ENCODE measurements at regions not wholly inside any gene's neighbourhood (a gene's known extent, or its start where the extent isn't known, plus 50 kb on each side); places are given as distances from the start of the nearest gene placed in this dataset.

DNA sequence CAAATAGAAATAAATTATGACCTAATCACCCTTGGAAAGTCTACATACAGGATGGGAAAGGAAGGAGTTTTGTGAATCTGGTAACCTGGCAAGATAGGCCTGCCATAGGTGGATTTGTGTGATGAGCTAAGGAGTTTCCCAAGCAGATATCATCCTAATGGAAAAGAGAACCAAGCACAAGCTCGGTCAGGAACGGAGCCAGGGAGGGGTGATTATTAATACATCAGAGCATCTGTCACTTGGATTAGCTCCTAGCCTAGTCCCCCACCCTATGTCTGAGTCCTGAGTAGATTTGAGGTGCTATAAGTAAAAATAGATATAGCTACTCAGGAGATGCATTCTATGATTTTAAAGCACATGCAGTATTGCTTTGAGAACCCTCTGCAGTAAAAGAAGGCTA is 57.3 kb upstream of the SMARCA2 start:
- H3K4me1 Mint-ChIP-seq = peaks cover 59% of the 10 kb centered on the region
- peak overlapping the region in 2 of 3 experiments; percentile 30 to 45 for H3K27ac Mint-ChIP-seq

DNA sequence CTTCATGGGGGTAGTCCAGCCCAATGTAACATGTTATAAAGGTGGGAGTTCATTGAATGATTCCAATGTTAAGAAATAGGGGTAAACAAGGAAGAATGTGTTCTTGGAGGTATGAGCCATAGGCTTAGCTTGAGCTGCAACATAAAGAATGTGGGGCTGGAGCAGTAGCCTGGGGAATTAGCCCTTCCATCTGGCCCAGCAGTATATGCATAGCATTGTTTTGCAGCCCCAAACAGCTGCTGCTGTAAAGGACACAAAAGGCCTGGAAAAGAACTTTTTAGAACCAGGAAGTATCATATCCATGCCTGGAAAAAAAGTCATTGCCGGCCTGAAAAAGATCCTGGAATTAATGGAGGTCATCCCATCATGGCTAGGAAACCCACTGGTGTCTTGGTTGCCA is 55.8 kb upstream of the SMARCA2 start:
- Mint-ChIP-seq H3K27me3 (ENCODE audit: low read depth) (no peaks in the 10 kb centered on the region), H3K4me3 (no peak overlapping the region), H3K36me3 (ENCODE audit: low read depth) (no peaks in the 10 kb centered on the region), H3K27ac (no peak overlapping the region), H3K4me1 (peaks cover 58% of the 10 kb centered on the region), H3K9me3 (no peaks in the 10 kb centered on the region)
- TF ChIP-seq, protein P1, sequence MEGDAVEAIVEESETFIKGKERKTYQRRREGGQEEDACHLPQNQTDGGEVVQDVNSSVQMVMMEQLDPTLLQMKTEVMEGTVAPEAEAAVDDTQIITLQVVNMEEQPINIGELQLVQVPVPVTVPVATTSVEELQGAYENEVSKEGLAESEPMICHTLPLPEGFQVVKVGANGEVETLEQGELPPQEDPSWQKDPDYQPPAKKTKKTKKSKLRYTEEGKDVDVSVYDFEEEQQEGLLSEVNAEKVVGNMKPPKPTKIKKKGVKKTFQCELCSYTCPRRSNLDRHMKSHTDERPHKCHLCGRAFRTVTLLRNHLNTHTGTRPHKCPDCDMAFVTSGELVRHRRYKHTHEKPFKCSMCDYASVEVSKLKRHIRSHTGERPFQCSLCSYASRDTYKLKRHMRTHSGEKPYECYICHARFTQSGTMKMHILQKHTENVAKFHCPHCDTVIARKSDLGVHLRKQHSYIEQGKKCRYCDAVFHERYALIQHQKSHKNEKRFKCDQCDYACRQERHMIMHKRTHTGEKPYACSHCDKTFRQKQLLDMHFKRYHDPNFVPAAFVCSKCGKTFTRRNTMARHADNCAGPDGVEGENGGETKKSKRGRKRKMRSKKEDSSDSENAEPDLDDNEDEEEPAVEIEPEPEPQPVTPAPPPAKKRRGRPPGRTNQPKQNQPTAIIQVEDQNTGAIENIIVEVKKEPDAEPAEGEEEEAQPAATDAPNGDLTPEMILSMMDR (IDR thresholded peaks at IDR 0.05; ENCODE audit: unreplicated experiment in 3 of 3) = no peak

More for the DNA sequence above, 57.3 kb upstream of the SMARCA2 start:
- Mint-ChIP-seq H3K27me3 (ENCODE audit: low read depth) (no peaks in the 10 kb centered on the region), H3K9me3 (no peaks in the 10 kb centered on the region), H3K36me3 (ENCODE audit: low read depth) (no peaks in the 10 kb centered on the region), H3K4me3 (no peak overlapping the region)
- TF ChIP-seq, protein P1 (IDR thresholded peaks at IDR 0.05; ENCODE audit: unreplicated experiment in 3 of 3) = no peak

DNA sequence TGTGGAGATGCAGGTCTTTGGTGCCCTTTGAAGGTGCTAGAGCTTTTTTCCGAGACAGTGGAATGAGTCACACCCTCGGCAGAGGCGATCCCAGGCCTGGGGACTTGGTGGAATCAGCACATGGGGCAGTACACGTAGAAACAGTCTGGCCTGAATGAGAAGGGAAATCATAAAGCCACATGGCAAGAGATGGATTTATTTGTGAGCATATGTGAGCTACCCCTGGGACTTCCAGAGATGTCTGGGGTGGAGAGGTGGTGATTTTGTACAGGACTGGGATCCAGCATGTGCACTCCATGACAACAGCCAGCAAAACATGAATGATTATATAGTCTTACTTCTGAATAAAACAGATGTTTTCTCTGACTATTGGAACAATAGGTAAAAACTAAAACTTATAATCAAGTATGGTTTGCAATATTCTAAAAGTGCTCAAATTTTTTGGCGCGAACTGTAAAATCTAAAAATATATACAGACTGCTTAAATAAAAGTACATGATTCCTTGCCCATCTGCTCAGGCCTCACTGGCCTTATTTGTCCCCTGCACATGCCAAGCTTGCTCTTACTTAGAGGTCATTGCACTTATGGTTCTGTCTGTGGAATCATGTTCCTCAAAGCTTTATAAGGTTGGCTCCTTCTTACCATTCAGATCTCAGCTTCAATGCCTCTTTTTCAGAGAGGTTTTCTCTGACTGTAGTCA is 54.7 kb upstream of the SMARCA2 start:
- Mint-ChIP-seq H3K27ac (peak overlapping the region; percentile 16 to 92 (median 73)), H3K4me3 (no peak overlapping the region), H3K36me3 (ENCODE audit: low read depth) (no peaks in the 10 kb centered on the region), H3K9me3 (no peaks in the 10 kb centered on the region), H3K4me1 (peaks cover 58% of the 10 kb centered on the region), H3K27me3 (ENCODE audit: low read depth) (no peaks in the 10 kb centered on the region)
- TF ChIP-seq, protein P1 (IDR thresholded peaks at IDR 0.05; ENCODE audit: unreplicated experiment in 3 of 3) = no peak

DNA sequence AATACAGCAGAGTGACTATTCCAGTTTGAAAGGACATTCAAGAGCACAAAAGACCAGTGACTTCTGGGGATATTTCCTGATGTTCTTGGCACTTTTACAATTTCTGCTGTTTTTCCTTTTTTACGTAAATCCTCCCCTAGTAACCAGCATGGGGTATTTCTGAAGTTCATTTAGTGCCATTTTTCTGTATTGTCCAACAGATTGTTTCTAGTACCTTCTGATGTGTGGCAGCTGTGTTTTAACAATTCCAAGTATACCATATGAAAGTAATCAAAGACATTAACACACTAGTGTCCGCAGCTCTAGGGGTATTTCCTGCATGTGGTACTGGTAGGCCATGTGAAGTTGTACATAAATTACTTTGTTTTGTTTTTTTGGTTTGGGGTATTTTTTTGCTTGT is 53.0 kb upstream of the SMARCA2 start:
- Mint-ChIP-seq H3K36me3 (ENCODE audit: low read depth) (no peaks in the 10 kb centered on the region), H3K4me3 (peak overlapping the region in 1 of 3 experiments; percentile 19), H3K27me3 (ENCODE audit: low read depth) (no peaks in the 10 kb centered on the region), H3K27ac (peak overlapping the region; percentile 85 to 92 (median 89)), H3K9me3 (no peaks in the 10 kb centered on the region), H3K4me1 (peaks cover 58% of the 10 kb centered on the region)
- TF ChIP-seq, protein P1 (IDR thresholded peaks at IDR 0.05; ENCODE audit: unreplicated experiment in 3 of 3) = no peak

DNA sequence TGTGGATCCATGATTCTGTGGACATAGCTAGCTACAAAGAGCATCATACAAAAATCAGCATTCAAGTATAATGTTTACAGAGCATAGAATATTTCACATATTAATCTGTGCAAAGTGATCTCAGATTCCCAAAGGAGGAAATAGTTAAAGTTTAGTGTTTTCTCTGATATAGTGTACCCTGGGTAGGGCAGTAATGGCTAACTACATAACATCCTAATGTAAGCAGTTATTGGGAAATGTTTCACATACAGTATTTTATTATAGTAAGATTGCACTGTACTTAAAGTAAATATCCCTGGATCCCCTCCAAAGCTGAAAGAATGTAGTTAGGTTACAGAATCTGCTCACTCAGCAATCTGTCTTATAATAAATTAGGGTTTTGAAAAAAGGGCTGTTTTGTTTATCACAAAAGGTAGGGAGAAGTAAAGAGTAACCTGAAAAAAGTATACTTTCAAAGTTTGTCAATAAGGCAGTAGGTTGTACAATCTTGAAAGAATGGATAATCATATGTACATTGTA is 52.5 kb upstream of the SMARCA2 start:
- TF ChIP-seq, protein P1 (IDR thresholded peaks at IDR 0.05; ENCODE audit: unreplicated experiment in 3 of 3) = no peak
- Mint-ChIP-seq H3K4me3 (peak overlapping the region in 1 of 3 experiments; percentile 19), H3K4me1 (peaks cover 56% of the 10 kb centered on the region), H3K9me3 (no peaks in the 10 kb centered on the region), H3K36me3 (ENCODE audit: low read depth) (no peaks in the 10 kb centered on the region), H3K27ac (peak overlapping the region; percentile 85 to 92 (median 89)), H3K27me3 (ENCODE audit: low read depth) (no peaks in the 10 kb centered on the region)

DNA sequence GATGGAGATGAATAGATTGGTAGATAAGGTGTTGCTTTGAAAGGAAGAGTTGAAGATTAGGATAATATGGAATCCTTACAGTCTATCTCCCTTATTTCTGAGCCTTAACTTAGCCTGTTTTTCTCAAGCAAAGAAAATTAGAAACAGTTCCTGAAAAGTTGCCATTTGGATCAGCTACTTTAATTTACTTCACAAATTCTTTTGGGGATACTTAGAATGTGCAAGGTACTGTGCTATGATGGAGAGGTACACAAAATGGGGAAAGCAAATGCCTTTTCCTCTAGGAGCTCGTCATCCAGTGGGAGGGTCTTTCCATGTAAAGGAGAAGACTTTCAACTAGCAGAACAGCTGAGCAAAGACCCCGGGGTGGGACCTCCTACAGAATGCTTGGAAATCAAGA is 51.1 kb upstream of the SMARCA2 start:
- H3K9me3 Mint-ChIP-seq = no peaks in the 10 kb centered on the region
- no peaks in the 10 kb centered on the region for H3K27me3 Mint-ChIP-seq (ENCODE audit: low read depth)
- H3K4me3 Mint-ChIP-seq = no peak overlapping the region
- no peak overlapping the region for H3K27ac Mint-ChIP-seq
- TF ChIP-seq, protein P1 (IDR thresholded peaks at IDR 0.05; ENCODE audit: unreplicated experiment in 3 of 3) = no peak
- no peaks in the 10 kb centered on the region for H3K36me3 Mint-ChIP-seq (ENCODE audit: low read depth)
- peaks cover 41% of the 10 kb centered on the region for H3K4me1 Mint-ChIP-seq

All from nephron (organoid).